Endothelial cell of umbilical vein (primary cell): ENCODE measurements at regions not wholly inside any gene's neighbourhood (a gene's known extent, or its start where the extent isn't known, plus 50 kb on each side); places are given as distances from the start of the nearest gene placed in this dataset.
"Not testable (repeated sequence)": the region's sequence is repeated elsewhere in the genome, so short reads cannot be mapped to it uniquely, and the experiment has no call there.

ENCODE experiments used
- BruUV-seq: library from RNA; stranded (reverse); fragments of 400-500 nt; replicated peaks from 2 replicates; lab custom pipeline; 2021; lab: Mats Ljungman, UMichigan
- CTCF ChIA-PET: fragments of 300-600, 350-600 bp; sonication (Branson Sonifier 250); formaldehyde crosslinking; loops from one replicate; lab custom pipeline; 2021; ENCODE audit warnings: antibody characterized with exemption, inconsistent platforms; lab: Charles Lee
- POLR2A ChIA-PET: fragments of 300-600, 350-600 bp; sonication (Branson Sonifier 250); formaldehyde crosslinking; loops from one replicate; lab custom pipeline; 2021; ENCODE audit warnings: antibody characterized with exemption, inconsistent platforms; lab: Charles Lee
- DNase-seq: peaks from one replicate; pipeline ENCODE4 v3.0.0-alpha.2; 2011; ENCODE audit warnings: low read depth, low spot score
- FAIRE-seq: peaks from 2 replicates; lab custom pipeline; 2011; peaks lifted over from hg19 to GRCh38; lab: Jason Lieb, UNC
- H2AFZ ChIP-seq: 2 replicates; pipeline ENCODE4 v1.6.0; 2012; ENCODE audit warnings: low read depth, low read length, control low read depth, inconsistent platforms
- H3K27ac ChIP-seq: 2 replicates; pipeline ENCODE4 v1.5.1; 2011; ENCODE audit warnings: low read depth, mild to moderate bottlenecking, control low read depth, low read length, moderate library complexity; ENCODE audit not compliant: insufficient read depth
- H3K27me3 ChIP-seq, 2 experiments: 2 replicates each; pipeline versions ENCODE4 v1.6.0 to v1.6.1; 2011; ENCODE audit warnings: low read length in 2 of 2, mixed read lengths in 1 of 2; ENCODE audit not compliant: control insufficient read depth in 2 of 2, insufficient read depth in 2 of 2
- H3K36me3 ChIP-seq, 2 experiments: 2 replicates in 1 of 2; 3 replicates in 1 of 2; pipeline ENCODE4 v1.5.1; 2011; ENCODE audit warnings: low read length in 2 of 2, mild to moderate bottlenecking in 1 of 2, moderate library complexity in 1 of 2; ENCODE audit not compliant: control insufficient read depth in 2 of 2, insufficient read depth in 2 of 2; ENCODE audit errors: extremely low read depth in 1 of 2
- H3K4me1 ChIP-seq: 3 replicates; pipeline ENCODE4 v1.5.1; 2011; ENCODE audit warnings: mild to moderate bottlenecking, low read length; ENCODE audit not compliant: control insufficient read depth, insufficient read depth; ENCODE audit errors: extremely low read depth
- H3K4me2 ChIP-seq: 2 replicates; pipeline ENCODE4 v1.6.1; 2011; ENCODE audit warnings: low read length, control low read depth, mixed read lengths; ENCODE audit not compliant: insufficient read depth
- H3K4me3 ChIP-seq, 3 experiments: fragments of 200-600 bp in 1 of 3; sonication (generic), shearing (Covaris generic) in 1 of 3; replicated peaks in 1 of 3; 2 replicates each; pipeline ENCODE4 v1.5.1; 2011 to 2016; ENCODE audit warnings: control low read depth in 3 of 3, low read length in 3 of 3, mild to moderate bottlenecking in 2 of 3, inconsistent platforms in 1 of 3, low read depth in 1 of 3, moderate library complexity in 1 of 3; ENCODE audit not compliant: insufficient read depth in 1 of 3
- H3K79me2 ChIP-seq: 2 replicates; pipeline ENCODE4 v1.6.0; 2012; ENCODE audit warnings: low read length, inconsistent platforms; ENCODE audit not compliant: control insufficient read depth, insufficient read depth
- H3K9ac ChIP-seq: replicated peaks from 2 replicates; pipeline ENCODE3; 2011; ENCODE audit warnings: low read length, control low read depth; ENCODE audit not compliant: insufficient read depth; ENCODE audit errors: extremely low read depth
- H3K9me1 ChIP-seq: replicated peaks from 3 replicates; pipeline ENCODE4 v1.6.0; 2011; ENCODE audit warnings: mild to moderate bottlenecking, low read length; ENCODE audit not compliant: control insufficient read depth, insufficient read depth; ENCODE audit errors: extremely low read depth
- H3K9me3 ChIP-seq: replicated peaks from 2 replicates; pipeline ENCODE4 v1.5.1; 2012; ENCODE audit warnings: low read length, inconsistent platforms; ENCODE audit not compliant: control insufficient read depth, insufficient read depth
- H4K20me1 ChIP-seq: replicated peaks from 2 replicates; pipeline ENCODE3; 2011; ENCODE audit warnings: mild to moderate bottlenecking, low read length; ENCODE audit not compliant: control insufficient read depth, insufficient read depth; ENCODE audit errors: extremely low read depth
- CTCF ChIP-seq, 2 donors: IDR thresholded peaks; 1 replicate in 1 of 2; 2 replicates in 1 of 2; pipeline ENCODE4 v1.5.1; 2011; ENCODE audit warnings: low read length in 2 of 2, mild to moderate bottlenecking in 2 of 2, moderate library complexity in 2 of 2, control low read depth in 1 of 2, inconsistent platforms in 1 of 2, low read depth in 1 of 2; ENCODE audit not compliant: insufficient read depth in 1 of 2; ENCODE audit errors: extremely low read depth in 1 of 2
- EZH2 ChIP-seq: IDR thresholded peaks from 2 replicates; pipeline ENCODE4 v1.6.1; 2012; ENCODE audit warnings: borderline replicate concordance, low read depth, mild to moderate bottlenecking, moderate library complexity, low read length, inconsistent platforms; ENCODE audit not compliant: severe bottlenecking
- FOS ChIP-seq: IDR thresholded peaks from 2 replicates; pipeline ENCODE4 v1.6.1; 2011; ENCODE audit warnings: mild to moderate bottlenecking, low read length, moderate library complexity, borderline replicate concordance; ENCODE audit not compliant: insufficient read depth
- GATA2 ChIP-seq: IDR thresholded peaks from 2 replicates; pipeline ENCODE4 v1.7.0; 2011; ENCODE audit warnings: low read depth, mild to moderate bottlenecking, moderate library complexity, mixed read lengths, low read length; ENCODE audit not compliant: insufficient read length, insufficient read depth
- JUN ChIP-seq: IDR thresholded peaks from 2 replicates; pipeline ENCODE4 v1.6.1; 2011; ENCODE audit warnings: borderline replicate concordance, low read depth; ENCODE audit not compliant: insufficient read length, insufficient read depth
- MAX ChIP-seq: IDR thresholded peaks from 2 replicates; pipeline ENCODE4 v1.6.1; 2011; ENCODE audit not compliant: insufficient read depth, insufficient read length
- MYC ChIP-seq: IDR thresholded peaks from one replicate; pipeline ENCODE4 v1.6.1; 2011; ENCODE audit warnings: mild to moderate bottlenecking, low read depth, low read length
- POLR2A ChIP-seq: IDR thresholded peaks from 2 replicates; pipeline ENCODE4 v1.6.1; 2012; ENCODE audit warnings: low read depth, mild to moderate bottlenecking, control low read depth, low read length
- POLR2AphosphoS5 ChIP-seq: IDR thresholded peaks from 2 replicates; pipeline ENCODE4 v1.6.1; 2012; ENCODE audit warnings: low read depth, mild to moderate bottlenecking, control low read depth, low read length, moderate library complexity; ENCODE audit not compliant: insufficient read depth
- dilution Hi-C: fragments of 300-500 bp; cut with MboI; formaldehyde crosslinking; loops from one replicate; pipeline ENCODE4 v1.15.0; 2019; ENCODE audit warnings: low sequenced_read_pairs; ENCODE audit not compliant: extremely low pct_ligation_motif_present
- intact Hi-C: fragments of 100-400 bp; cut with micrococcal nuclease; formaldehyde crosslinking; loops from one replicate; pipeline ENCODE4 v1.10.0; 2022

- H3K4me2 ChIP-seq: no peak overlapping the region
- dilution Hi-C loops: no loop called here
- no peaks in the 10 kb centered on the region for H3K9me1 ChIP-seq
- FAIRE-seq (no peak), DNase-seq (no peak)
- no peaks in the 10 kb centered on the region for H3K4me1 ChIP-seq
- no peak overlapping the region for H3K27ac ChIP-seq
- no peaks in the 10 kb centered on the region for H3K79me2 ChIP-seq
- H3K27me3 ChIP-seq: peaks cover 0 to 3% of the 10 kb centered on the region in 2 experiments
- no peak overlapping the region for H2AFZ ChIP-seq
- no peak overlapping the region for H3K9ac ChIP-seq
- BruUV-seq: no TSS peak
- H3K36me3 ChIP-seq: no peaks in the 10 kb centered on the region
- POLR2A ChIA-PET: no interaction called here
- no peak overlapping the region for H3K4me3 ChIP-seq
- no peaks in the 10 kb centered on the region for H4K20me1 ChIP-seq
- no peak for TF ChIP-seq MAX
- TF ChIP-seq GATA2: no peak
- no peak for TF ChIP-seq MYC
- TF ChIP-seq FOS: no peak
- TF ChIP-seq CTCF (IDR thresholded peaks at IDR 0.05; ENCODE audit: extremely low read depth in 1 of 2, insufficient read depth in 1 of 2, low read depth in 1 of 2, low read length in 2 of 2): no peak
- no peak for TF ChIP-seq EZH2
- TF ChIP-seq POLR2A: no peak
- no peak for TF ChIP-seq POLR2AphosphoS5
- TF ChIP-seq JUN: no peak
- no peaks in the 10 kb centered on the region for H3K9me3 ChIP-seq
- CTCF ChIA-PET: no interaction called here
- intact Hi-C loops: no loop called here
These were observed 250.9 kb downstream of the YTHDC2 start for GRCh38 chr5:113764382-113764781.

GRCh38 chr5:113766827-113767226, 253.3 kb downstream of the YTHDC2 start:
- H4K20me1 ChIP-seq, H3K4me3 ChIP-seq, H3K36me3 ChIP-seq, H3K79me2 ChIP-seq, H3K4me1 ChIP-seq, dilution Hi-C loops, H3K9me3 ChIP-seq, H3K9me1 ChIP-seq, DNase-seq, intact Hi-C loops, H3K9ac ChIP-seq, BruUV-seq, CTCF ChIA-PET, H3K27ac ChIP-seq, H3K4me2 ChIP-seq, H3K27me3 ChIP-seq, H2AFZ ChIP-seq, FAIRE-seq, POLR2A ChIA-PET: not testable (repeated sequence)
